ENCODE measurements at regions not wholly inside any gene's neighbourhood (a gene's known extent, or its start where the extent isn't known, plus 50 kb on each side); places are given as distances from the start of the nearest gene placed in this dataset.
"Not testable (repeated sequence)": the region's sequence is repeated elsewhere in the genome, so short reads cannot be mapped to it uniquely, and the experiment has no call there.

GRCh38 chr20:60788070-60788469 lies 464.0 kb upstream of the CDH4 start:
- FAIRE-seq (no peak), DNase-seq (ENCODE audit: low spot score) (no peak)

GRCh38 chr20:60789399-60789798 lies 462.7 kb upstream of the CDH4 start:
- FAIRE-seq (no peak), DNase-seq (ENCODE audit: low spot score) (no peak)

DNA sequence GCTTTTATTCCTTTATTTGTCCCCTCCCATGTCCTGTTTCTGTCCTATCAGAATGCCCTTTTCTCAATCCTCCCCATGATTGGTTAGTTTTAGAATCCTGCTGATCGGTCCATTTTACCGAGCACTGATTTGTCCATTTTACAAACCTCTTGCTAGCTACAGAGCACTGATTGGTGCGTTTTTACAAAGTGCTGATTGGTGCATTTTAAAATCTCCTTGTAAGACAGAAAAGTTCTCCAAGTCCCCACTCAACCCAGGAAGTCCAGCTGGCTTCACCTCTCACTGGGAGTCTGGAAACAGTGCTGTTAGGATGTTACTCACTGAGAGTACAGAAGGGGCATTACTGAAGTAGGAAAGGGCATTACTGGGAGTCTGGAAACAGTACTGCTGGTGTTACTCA lies 461.7 kb upstream of the CDH4 start:
- DNase-seq (ENCODE audit: low spot score); FAIRE-seq: not testable (repeated sequence)

DNA sequence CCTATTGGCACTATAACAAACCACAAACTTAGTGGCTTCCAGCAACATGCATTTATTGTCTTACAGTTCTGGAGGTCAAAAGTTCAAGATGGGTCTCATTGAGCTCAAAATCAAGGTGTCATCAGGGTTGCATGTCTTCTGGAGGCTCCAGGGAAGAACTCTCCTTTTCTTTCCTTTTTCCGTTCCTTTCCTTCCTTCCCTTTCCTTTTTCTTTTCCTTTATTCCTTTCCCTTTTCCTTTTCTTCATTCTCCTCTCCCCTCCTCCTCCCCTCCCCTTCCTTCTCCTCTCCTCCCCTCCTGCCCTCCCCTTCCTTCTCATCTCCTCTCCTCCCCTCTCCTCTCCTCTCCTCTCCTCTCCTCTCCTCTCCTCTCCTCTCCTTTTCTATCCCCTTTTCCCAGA lies 460.2 kb upstream of the CDH4 start:
- FAIRE-seq (no peak), DNase-seq (ENCODE audit: low spot score) (no peak)

GRCh38 chr20:60792941-60793340 lies 459.1 kb upstream of the CDH4 start:
- FAIRE-seq, result no peak

DNA sequence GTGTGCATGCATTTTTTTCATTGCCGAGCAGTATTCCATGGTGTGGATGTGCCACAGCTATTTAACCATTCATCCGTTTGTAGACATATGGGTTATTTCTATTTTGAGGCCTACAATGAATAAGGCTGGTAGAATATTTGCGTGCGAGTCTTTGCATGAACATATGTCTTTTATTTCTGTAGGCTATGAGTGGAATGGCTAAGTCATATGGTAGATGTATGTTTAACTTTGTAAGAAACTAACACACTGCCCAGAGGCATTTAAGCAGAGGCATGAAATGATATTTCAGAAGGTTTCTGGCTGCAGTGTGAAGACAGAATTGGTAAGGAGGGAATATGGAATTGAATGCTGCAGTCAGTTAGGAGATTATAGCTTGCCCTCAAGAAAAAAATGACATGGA lies 457.4 kb upstream of the CDH4 start:
- DNase-seq (ENCODE audit: low spot score) (no peak), FAIRE-seq (no peak)

More at GRCh38 chr20:60792941-60793340, 459.1 kb upstream of the CDH4 start:
- no peak for DNase-seq (ENCODE audit: low spot score)

- DNase-seq (ENCODE audit: low spot score) (no peak), FAIRE-seq (no peak)
Observed at GRCh38 chr20:60795651-60796050, 456.4 kb upstream of the CDH4 start.

- DNase-seq (ENCODE audit: low spot score) (no peak), FAIRE-seq (no peak)
Observed at GRCh38 chr20:60800185-60800584, 451.9 kb upstream of the CDH4 start.

DNA sequence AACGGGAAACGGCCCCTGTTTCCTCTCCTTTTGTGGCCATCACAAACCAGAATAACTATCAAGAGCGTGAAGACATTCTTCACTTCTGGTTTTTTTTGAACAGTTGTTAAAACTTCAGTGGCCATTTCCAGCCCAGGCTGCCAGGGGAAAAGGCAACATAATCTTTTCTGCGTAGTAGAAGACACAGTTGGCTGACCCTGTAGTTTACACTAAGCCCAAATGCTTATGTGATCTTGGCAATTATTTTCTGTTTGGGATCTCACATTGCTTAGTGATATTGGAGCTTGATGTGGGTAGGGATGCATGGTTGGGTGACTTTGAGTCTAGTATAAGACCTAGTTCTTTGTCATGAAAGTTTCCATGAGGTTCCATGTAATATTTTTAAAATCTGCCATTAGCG lies 449.4 kb upstream of the CDH4 start:
- FAIRE-seq (no peak), DNase-seq (ENCODE audit: low spot score) (no peak)

GRCh38 chr20:60803335-60804055 lies 448.6 kb upstream of the CDH4 start:
- DNase-seq (ENCODE audit: low spot score) (no peak), FAIRE-seq (no peak)

DNA sequence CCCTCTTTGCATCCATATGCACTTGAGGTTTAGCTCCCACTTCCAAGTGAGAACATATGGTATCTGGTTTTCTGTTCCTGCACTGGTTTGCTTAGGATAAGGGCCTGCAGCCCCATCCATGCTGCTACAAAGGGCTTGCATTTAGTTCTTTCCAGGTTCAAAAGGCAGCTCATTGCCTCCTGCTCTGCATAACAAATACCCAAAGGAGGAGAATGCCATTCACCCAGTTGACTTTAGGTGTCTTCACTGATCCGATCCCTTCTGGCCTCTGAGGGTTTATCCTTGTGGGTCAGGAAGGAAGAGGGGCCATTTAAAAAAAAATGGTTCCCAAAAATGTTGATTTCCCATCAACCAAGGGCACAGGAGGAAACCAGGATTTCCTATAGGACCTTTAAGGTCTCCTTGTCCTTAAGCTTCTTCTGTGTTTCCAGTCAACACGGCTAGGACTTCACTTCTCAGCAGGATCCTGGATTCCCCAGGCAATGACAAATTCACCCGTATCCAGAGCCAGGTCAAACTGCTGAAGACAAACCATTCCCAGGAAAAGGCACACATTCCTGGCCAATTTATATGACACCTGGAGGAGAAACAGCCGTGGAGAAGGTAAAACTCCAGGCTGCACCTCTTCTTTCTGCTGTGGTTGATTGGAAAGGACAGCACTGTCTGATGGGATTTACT lies 447.7 kb upstream of the CDH4 start:
- FAIRE-seq, result no peak

GRCh38 chr20:60804918-60805630 lies 447.0 kb upstream of the CDH4 start:
- no peak for DNase-seq (ENCODE audit: low spot score)
- FAIRE-seq, result no peak

More for the DNA sequence above, 447.7 kb upstream of the CDH4 start:
- DNase-seq (ENCODE audit: low spot score), result no peak

GRCh38 chr20:60806354-60806753 lies 445.7 kb upstream of the CDH4 start:
- DNase-seq (ENCODE audit: low spot score), result no peak
- FAIRE-seq, result no peak

DNA sequence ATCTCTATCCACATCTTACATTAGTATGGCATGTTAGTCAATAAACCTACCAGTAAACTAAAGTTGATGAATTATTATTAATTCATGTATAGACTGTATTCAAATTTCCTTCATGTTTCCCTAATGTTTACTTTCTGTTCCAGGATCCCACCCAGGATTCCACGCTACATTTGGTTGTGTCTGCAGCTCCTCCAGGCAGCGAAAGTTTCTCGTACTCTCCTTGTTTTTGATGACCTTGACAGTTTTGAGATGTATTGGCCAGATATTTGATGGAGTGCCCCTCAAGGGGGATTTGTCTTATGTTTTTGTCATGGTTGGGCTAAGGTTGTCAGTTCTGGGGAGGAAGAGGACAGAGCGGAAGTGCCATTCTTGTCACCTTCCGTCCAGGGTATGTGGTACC lies 445.2 kb upstream of the CDH4 start:
- FAIRE-seq (no peak), DNase-seq (ENCODE audit: low spot score) (no peak)

- DNase-seq (ENCODE audit: low spot score), result no peak
- no peak for FAIRE-seq
Observed at GRCh38 chr20:60808003-60808672, 443.9 kb upstream of the CDH4 start.

DNA sequence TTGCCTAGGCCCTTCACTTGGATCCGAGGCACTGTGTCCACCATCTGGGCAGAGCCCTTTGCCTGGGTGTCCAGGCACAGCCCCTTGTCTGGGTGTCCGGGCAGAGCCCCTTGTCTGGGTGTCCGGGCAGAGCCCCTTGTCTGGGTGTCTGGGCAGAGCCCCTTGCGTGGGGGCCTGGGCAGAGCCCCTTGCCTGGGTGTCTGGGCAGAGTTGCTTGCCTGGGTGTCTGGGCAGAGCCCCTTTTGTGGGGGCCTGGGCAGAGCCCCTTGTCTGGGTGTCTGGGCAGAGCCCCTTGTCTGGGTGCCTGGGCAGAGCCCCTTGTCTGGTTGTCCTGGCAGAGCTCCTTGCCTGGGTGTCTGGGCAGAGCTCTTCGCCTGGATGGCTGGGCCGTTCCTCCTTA lies 443.4 kb upstream of the CDH4 start:
- FAIRE-seq, result no peak
- no peak for DNase-seq (ENCODE audit: low spot score)

GRCh38 chr20:60810561-60810960 lies 441.5 kb upstream of the CDH4 start:
- DNase-seq (ENCODE audit: low spot score) (no peak), FAIRE-seq (no peak)

GRCh38 chr20:60812561-60812960 lies 439.5 kb upstream of the CDH4 start:
- FAIRE-seq (no peak), DNase-seq (ENCODE audit: low spot score) (no peak)

GRCh38 chr20:60813066-60813465 lies 439.0 kb upstream of the CDH4 start:
- no peak for FAIRE-seq
- no peak for DNase-seq (ENCODE audit: low spot score)

- FAIRE-seq (no peak), DNase-seq (ENCODE audit: low spot score) (no peak)
Observed at GRCh38 chr20:60815656-60816055, 436.4 kb upstream of the CDH4 start.

- no peak for DNase-seq (ENCODE audit: low spot score)
- no peak for FAIRE-seq
Observed at GRCh38 chr20:60816901-60817300, 435.2 kb upstream of the CDH4 start.

DNA sequence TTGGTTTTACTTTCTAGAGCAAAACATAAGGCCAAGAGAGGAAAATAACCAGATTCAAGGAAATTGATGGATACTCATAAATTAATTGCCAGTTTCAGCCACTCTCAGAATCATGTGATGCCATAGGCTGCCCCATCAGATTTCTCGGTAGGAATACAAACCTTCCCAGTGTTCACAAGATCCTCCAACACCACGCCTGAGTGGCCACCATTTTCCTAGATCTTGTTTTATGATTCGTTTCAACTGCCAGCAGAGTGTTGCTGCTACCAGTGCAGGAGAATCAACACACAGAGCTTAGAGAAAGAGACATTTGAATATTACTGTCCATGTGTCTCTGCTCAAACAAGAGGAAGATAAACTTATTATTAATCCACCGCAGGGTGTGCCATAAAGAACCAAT lies 434.2 kb upstream of the CDH4 start:
- DNase-seq (ENCODE audit: low spot score) (no peak), FAIRE-seq (no peak)

Data from RCC 7860 (cell line).